Suppressor macrophage treated with lipopolysaccharide for 1 hour (primary cell): ENCODE measurements at regions not wholly inside any gene's neighbourhood (a gene's known extent, or its start where the extent isn't known, plus 50 kb on each side); places are given as distances from the start of the nearest gene placed in this dataset.
A peak's percentile ranks its signal among the peaks of the same experiment; 100 is the strongest.
"Not testable (repeated sequence)": the region's sequence is repeated elsewhere in the genome, so short reads cannot be mapped to it uniquely, and the experiment has no call there.

Experiments used
- DNase-seq, 3 donors: peaks; one replicate each; pipeline ENCODE4 v3.0.0-alpha.2; 2020 to 2022

GRCh38 chr12:34198924-34199323 lies 176.6 kb downstream of the ALG10 start:
- DNase-seq: no peak

- DNase-seq: no peak
These were observed 181.7 kb downstream of the ALG10 start for GRCh38 chr12:34203866-34204620.

- no peak for DNase-seq
These were observed 182.6 kb downstream of the ALG10 start for GRCh38 chr12:34204830-34205285.

GRCh38 chr12:34205401-34205800 lies 183.1 kb downstream of the ALG10 start:
- no peak for DNase-seq

- no peak for DNase-seq
These were observed 183.9 kb downstream of the ALG10 start for GRCh38 chr12:34206061-34206785.

- no peak for DNase-seq
These were observed 185.6 kb downstream of the ALG10 start for GRCh38 chr12:34207858-34208257.

- no peak for DNase-seq
These were observed 186.3 kb downstream of the ALG10 start for GRCh38 chr12:34208331-34209258.

GRCh38 chr12:34209259-34209835 lies 187.1 kb downstream of the ALG10 start:
- DNase-seq: no peak

- no peak for DNase-seq
These were observed 187.9 kb downstream of the ALG10 start for GRCh38 chr12:34210183-34210582.

GRCh38 chr12:34210689-34211530 lies 188.6 kb downstream of the ALG10 start:
- no peak for DNase-seq

GRCh38 chr12:34212651-34213050 lies 190.4 kb downstream of the ALG10 start:
- DNase-seq: no peak

GRCh38 chr12:34214011-34214410 lies 191.7 kb downstream of the ALG10 start:
- DNase-seq: peak; percentile 20 to 65 (median 38)

- no peak for DNase-seq
These were observed 193.1 kb downstream of the ALG10 start for GRCh38 chr12:34215213-34215892.

GRCh38 chr12:34215893-34216285 lies 193.6 kb downstream of the ALG10 start:
- DNase-seq: no peak

- DNase-seq: no peak
These were observed 195.4 kb downstream of the ALG10 start for GRCh38 chr12:34217660-34218059.

- peak; percentile 76 to 84 (median 81) for DNase-seq
These were observed 196.1 kb downstream of the ALG10 start for GRCh38 chr12:34218193-34219045.

GRCh38 chr12:34219046-34219770 lies 196.9 kb downstream of the ALG10 start:
- no peak for DNase-seq

- not testable (repeated sequence) for DNase-seq
These were observed 197.8 kb downstream of the ALG10 start for GRCh38 chr12:34220079-34220478.

- DNase-seq: no peak
These were observed 201.3 kb downstream of the ALG10 start for GRCh38 chr12:34223640-34224039.
